GM12864 (cell line): ENCODE measurements at regions not wholly inside any gene's neighbourhood (a gene's known extent, or its start where the extent isn't known, plus 50 kb on each side); places are given as distances from the start of the nearest gene placed in this dataset.

ENCODE experiments used
- DNase-seq: peaks from one replicate; pipeline ENCODE4 v3.0.0-alpha.2; 2011; ENCODE audit warnings: low read depth
- H3K4me3 ChIP-seq: 2 replicates; pipeline ENCODE4 v1.5.1; 2011; ENCODE audit warnings: mild to moderate bottlenecking, low read depth, low read length, control low read depth
- CTCF ChIP-seq: IDR thresholded peaks from 2 replicates; pipeline ENCODE4 v1.5.1; 2011; ENCODE audit warnings: low read depth, mild to moderate bottlenecking, moderate library complexity, low read length, control low read depth, inconsistent platforms; ENCODE audit errors: missing control alignments

GRCh38 chr5:73295447-73295846 lies 122.5 kb downstream of the TMEM174 start:
- no peak for TF ChIP-seq CTCF
- no peak overlapping the region for H3K4me3 ChIP-seq
- DNase-seq: no peak

DNA sequence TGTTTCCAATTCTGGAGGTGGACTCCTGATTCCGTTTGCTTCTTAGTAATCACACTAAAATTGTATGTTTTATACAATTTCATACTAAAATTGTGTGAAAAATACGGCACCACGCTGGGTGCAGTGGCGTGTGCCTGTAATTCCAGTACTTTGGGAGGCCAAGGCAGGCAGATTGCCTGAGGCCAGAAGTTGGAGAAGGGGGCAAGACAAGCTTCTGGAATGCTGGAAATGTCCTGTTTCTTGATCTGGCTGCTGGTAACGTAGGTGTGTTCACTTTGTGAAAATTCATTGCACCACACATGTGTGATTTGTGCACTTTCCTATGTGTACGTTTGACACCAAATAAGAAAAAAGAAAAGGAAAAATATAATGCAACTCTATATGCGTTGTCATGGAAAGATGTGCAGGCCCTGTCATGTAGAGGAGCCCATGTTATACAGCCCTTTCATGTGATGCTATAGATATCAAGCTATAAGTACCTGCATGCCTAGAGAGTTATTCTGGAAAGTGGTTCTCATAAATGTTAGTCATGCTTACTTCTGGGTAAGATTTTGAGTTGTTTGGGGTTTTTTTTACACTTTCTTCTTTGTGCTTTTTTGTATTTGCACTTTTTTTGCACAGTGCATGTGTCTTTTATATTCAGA lies 119.9 kb downstream of the TMEM174 start:
- no peak overlapping the region for H3K4me3 ChIP-seq
- TF ChIP-seq CTCF: no peak
- DNase-seq: no peak

- H3K4me3 ChIP-seq: no peak overlapping the region
- no peak for DNase-seq
- no peak for TF ChIP-seq CTCF
These were observed 118.9 kb downstream of the TMEM174 start for GRCh38 chr5:73291873-73292272.

GRCh38 chr5:73290242-73290641 lies 117.2 kb downstream of the TMEM174 start:
- no peak for TF ChIP-seq CTCF
- H3K4me3 ChIP-seq: no peak overlapping the region
- no peak for DNase-seq

GRCh38 chr5:73288803-73289720 lies 116.1 kb downstream of the TMEM174 start:
- DNase-seq: no peak
- no peak overlapping the region for H3K4me3 ChIP-seq
- no peak for TF ChIP-seq CTCF

GRCh38 chr5:73286896-73287295 lies 113.9 kb downstream of the TMEM174 start:
- DNase-seq: no peak
- TF ChIP-seq CTCF: no peak
- no peak overlapping the region for H3K4me3 ChIP-seq
